Stimulated activated CD8-positive, alpha-beta memory T cell treated with anti-CD3 and anti-CD28 coated beads, Interleukin-7, amount 100 ng/mL, for 48 hours (primary cell): ENCODE measurements at regions not wholly inside any gene's neighbourhood (a gene's known extent, or its start where the extent isn't known, plus 50 kb on each side); places are given as distances from the start of the nearest gene placed in this dataset.

ENCODE experiments used
- DNase-seq, 2 donors: peaks; one replicate each; pipeline ENCODE4 v3.0.0-alpha.2; 2020; ENCODE audit warnings: low read depth in 1 of 2; ENCODE audit errors: extremely low read depth in 1 of 2

GRCh38 chr12:123100882-123101281 is 50.0 kb downstream of the PITPNM2 start:
- no peak for DNase-seq

DNA sequence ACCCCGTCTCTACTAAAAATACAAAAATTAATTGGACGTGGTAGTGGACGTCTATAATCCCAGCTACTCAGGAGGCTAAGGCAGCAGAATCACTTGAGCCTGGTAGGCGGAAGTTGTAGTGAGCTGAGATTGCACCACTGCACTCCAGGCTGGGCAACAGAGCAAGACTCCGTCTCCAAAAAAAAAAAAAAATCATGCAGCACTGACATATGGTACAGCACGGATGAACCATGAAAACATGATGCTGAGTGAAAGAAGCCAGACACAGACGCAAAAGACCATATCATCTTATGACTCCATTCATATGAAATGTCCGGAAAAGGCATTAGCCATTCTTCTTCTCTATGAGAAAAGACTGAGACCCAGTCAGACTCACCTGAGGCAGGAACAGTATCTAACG is 50.4 kb downstream of the PITPNM2 start:
- DNase-seq = no peak

DNA sequence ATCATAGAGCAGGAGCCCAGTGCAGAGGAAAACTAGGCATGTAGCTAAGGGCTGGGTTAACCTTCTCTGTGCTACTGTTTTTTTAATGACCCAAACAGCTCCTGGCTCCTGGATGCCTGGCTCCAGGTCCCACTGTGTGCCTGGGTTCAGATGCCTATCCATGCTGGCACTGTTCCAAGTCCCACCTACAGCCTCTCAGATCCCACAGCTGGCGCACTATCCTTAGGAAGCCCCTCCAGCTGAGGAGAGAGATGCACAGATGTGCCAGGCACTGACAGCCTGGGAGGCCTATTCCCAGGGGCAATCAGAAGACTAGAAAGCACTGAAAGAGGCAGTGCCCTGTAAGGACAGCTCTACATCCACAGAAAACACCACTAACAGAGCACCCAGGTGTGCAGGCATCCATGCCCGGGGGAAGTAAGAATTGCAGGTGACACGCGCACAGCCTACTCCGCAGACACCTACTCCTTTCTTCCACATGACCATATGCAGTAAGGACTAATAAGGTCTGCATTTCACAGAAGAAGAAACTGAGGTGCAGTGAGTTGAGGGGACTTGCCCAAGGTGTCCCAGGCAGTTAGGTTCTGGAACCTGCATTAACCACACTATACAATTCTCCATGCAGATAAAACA is 51.2 kb downstream of the PITPNM2 start:
- DNase-seq = no peak

DNA sequence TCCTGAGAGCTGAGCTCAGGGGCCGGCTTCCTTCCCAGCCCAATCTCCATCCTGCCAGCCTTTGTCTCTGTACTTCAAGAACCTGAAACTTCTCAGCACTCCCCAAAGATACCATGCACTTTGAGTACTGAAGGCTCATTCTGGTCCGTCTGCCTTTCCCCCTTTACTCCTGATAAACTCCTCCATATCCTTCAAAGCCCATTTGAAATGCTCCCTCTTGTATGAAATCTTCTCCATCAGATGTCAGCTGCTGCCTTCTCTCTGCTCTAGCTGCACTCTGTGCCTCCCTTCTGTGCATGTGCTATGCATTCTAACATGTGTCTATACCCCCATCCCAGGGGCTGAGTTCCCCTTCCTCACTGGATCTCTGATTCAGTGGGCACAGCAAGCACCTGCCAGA is 52.1 kb downstream of the PITPNM2 start:
- DNase-seq = no peak

GRCh38 chr12:123097561-123098084 is 53.3 kb downstream of the PITPNM2 start:
- DNase-seq = no peak

GRCh38 chr12:123096741-123097140 is 54.1 kb downstream of the PITPNM2 start:
- no peak for DNase-seq

DNA sequence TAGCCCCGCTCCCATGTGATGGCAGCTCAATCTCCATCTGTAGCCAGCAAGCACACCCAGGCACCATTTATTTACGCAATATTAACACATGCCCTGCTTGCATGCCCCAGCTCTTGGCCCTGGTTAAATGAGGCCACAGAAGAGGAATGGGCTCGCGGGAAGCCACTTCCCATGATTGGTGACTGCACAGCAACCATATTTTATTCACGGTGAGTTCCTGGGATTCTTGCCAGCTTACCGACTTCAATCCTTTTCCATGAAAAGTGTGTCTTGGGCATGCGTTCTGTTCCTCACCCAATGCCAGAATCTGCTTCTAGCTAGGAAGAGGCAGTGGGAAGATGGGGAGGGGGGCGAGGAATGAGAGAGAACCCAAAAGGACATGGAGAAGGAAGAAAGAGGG is 54.7 kb downstream of the PITPNM2 start:
- DNase-seq = no peak

- DNase-seq = no peak
Observed at GRCh38 chr12:123095078-123095881, 55.6 kb downstream of the PITPNM2 start.

DNA sequence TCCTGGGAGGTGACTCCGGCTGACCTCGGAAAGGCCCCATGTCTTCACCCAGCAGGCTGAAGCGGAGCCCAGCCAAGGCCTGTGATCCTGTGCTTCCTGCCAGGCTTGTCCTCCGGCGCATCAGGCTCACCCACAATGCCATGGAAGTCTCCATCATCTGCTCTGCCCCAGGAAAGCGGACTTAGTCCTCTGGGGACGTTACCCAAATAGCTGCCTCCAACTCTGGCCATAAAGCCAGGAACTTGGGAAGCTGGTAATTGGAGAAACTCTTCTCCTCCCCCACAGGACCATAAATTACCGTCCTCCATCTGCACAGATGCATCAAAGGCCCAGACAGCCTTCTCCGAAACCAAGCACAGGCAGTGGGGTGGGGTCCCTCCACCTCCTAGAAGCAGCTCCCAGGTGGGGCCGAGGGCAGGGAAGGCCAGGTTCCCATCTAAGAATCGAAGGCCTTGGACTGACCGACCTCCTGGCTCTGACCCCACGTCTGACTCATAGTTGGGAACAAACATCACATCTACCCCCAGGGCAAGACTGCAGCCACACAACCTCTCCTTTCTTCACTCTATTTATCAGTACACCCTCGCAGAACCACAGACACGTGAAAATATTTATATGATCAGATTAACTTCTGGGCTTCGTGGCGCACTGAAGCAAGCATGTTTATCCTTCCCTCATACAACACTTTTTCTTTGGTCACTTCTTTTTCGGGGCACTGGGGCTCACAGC is 56.4 kb downstream of the PITPNM2 start:
- DNase-seq = no peak

DNA sequence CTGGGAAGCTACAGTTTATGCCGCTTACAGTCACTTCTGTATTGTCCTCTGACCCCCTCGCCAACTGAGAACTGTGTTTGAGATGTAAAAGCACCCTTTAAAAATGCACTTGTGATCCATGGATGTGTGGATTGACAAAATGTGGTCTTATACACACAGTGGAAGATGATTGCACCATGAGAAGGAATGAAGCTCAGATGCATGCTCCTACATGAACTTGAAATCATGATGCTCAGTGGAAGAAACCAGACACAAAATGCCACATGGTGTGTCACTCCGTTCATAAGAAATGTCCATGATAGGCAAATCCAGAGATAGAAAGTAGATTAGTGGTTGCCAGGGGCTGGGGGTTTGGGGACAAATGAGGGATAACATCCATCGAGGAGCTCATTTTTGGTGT is 58.0 kb downstream of the PITPNM2 start:
- no peak for DNase-seq

DNA sequence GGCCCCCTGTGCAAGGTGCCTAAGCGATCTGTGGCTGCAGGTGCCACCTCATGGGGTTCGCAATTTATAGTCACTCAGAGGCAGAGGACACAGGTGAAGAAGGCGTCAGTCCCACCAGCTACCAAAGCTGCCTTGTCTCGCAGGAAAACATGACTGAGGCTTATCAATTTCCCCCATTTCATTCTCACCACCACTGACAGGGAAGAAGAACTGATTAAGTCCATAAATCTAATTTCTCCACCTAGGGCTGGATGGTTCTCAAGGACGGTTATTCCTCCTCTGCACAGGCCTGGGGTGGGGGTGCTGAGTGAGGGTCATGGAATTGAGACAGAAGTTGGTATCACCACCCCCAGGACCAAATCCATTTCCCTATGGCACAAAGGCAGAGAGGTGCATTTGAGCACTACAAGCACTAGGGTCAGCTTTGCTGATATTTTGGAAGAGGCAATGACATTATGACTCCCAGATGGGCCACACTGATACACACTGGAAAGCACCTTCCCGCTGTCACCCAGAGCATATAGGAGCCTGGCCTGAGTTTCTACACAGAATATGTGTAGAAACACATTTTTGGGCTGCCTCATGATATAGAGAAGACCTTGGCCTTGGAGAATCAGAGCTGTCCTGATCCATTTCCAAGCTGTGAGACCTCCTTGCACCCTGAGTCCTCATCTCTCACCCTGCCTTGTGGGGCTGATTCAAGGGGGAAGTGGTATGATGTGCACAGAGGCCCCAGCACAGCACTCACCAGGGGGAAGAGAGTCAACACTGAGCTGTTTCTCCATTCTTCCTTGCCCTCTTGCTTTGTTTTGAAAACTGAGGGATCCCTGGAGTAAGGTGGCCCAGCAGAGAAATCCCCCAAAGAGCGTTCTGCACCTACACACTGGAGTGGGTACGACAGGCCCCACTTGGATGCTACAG is 59.4 kb downstream of the PITPNM2 start:
- no peak for DNase-seq

GRCh38 chr12:123089631-123090353 is 61.1 kb downstream of the PITPNM2 start:
- no peak for DNase-seq

GRCh38 chr12:123089140-123089539 is 61.8 kb downstream of the PITPNM2 start:
- no peak for DNase-seq

DNA sequence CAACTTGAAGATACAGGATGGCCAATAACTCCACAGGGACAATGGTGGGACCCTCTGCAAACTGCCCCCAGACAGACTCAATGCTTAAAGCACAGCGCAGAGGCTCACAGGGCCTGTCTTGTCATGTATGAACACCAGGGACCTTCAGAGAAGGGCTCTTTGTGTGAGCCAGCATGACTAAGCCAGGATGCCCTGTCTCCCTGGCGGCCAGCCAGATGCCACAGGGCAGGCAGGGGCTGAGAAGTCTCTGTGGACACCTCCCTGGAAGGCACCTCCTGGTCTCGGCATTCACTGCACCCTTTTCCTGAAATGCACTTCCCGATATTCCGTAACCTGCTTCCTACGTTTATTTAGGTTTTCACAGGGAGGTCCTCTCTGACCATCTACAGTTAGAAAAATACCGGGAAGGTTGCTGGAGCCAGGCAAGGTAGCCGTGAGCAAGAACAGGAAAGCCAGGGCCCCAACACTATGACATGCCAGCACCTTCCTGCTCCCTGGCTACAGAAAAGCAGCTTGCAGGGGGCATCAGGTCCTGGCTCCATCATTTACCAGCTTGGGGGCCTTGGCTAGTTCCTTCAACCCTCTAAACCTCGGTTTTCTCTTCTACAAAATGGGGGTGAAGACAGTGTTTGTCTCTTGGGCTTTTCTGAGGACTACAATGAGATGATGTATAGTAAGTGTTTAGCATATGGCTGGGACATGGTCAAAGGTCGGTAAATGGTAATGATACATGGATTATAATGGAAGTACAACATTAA is 65.0 kb downstream of the PITPNM2 start:
- DNase-seq = no peak

- DNase-seq = no peak
Observed at GRCh38 chr12:123085066-123085465, 65.8 kb downstream of the PITPNM2 start.

- DNase-seq = no peak
Observed at GRCh38 chr12:123083661-123084571, 67.0 kb downstream of the PITPNM2 start.

GRCh38 chr12:123080634-123081033 is 70.3 kb downstream of the PITPNM2 start:
- DNase-seq = no peak

DNA sequence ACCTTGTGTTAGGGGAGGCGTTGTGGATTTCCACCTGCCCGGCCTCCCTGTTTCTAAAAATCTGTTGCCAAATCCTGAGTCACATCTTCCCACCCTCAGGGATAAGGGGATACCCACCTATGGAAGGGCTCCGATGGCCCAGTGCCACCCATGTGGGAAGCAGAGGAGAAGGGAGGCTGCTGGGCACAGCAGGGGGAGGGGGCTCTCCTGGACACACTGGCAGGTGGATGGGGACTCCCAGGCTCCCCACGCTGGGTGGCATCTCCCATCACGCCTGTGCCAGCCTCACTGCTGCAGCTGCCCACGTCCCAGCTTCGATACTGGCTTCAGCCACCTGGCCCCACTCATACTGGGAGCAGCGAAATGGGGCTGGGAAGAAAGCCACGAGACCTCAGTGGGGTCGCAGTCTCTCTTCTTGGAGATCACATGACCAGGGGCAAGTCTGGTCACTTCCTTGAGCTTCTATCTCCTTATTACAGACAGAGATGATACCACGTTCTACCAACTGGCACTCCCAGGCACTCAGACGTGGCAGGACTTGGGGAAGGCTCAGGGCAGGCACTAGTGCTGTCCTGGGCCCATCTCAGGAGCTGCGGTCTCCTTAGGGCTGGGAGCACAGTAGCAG is 72.2 kb downstream of the PITPNM2 start:
- DNase-seq = no peak
